Right forelimb (tissue), 1 donor: ENCODE measurements at regions not wholly inside any gene's neighbourhood (a gene's known extent, or its start where the extent isn't known, plus 50 kb on each side); places are given as distances from the start of the nearest gene placed in this dataset.

Experiments
- DNase-seq: peaks from one replicate; pipeline ENCODE4 v3.0.0-alpha.2; 2018

- DNase-seq: no peak
Measured at GRCh38 chr2:65482971-65483370, 50.6 kb upstream of the SPRED2 start.
